Common myeloid progenitor, CD34-positive (primary cell): ENCODE measurements at regions not wholly inside any gene's neighbourhood (a gene's known extent, or its start where the extent isn't known, plus 50 kb on each side); places are given as distances from the start of the nearest gene placed in this dataset.

Experiments
- CTCF ChIA-PET: fragments of 350-600 bp; sonication (Branson Sonifier 250); formaldehyde crosslinking; loops from one replicate; lab custom pipeline; 2021; ENCODE audit warnings: antibody characterized with exemption; lab: Charles Lee
- POLR2A ChIA-PET: fragments of 350-600 bp; sonication (Branson Sonifier 250); formaldehyde crosslinking; loops from one replicate; lab custom pipeline; 2021; ENCODE audit warnings: antibody characterized with exemption; lab: Charles Lee
- DNase-seq, 3 donors: peaks; one replicate each; pipeline versions ENCODE4 v3.0.0 to v3.0.0-alpha.2; 2013
- H3K27ac ChIP-seq, 2 experiments: 1 replicate in 1 of 2; 2 replicates in 1 of 2; pipeline ENCODE4 v1.7.0; 2013; ENCODE audit warnings: inconsistent platforms in 2 of 2, low read length in 2 of 2, mild to moderate bottlenecking in 2 of 2, low read depth in 1 of 2, moderate library complexity in 1 of 2; ENCODE audit not compliant: severe bottlenecking in 2 of 2, insufficient read depth in 1 of 2, poor library complexity in 1 of 2
- H3K27me3 ChIP-seq, 5 experiments: replicated peaks in 2 of 5; 1 replicate in 3 of 5; 2 replicates in 2 of 5; pipeline versions ENCODE4 v1.6.1 to v1.7.0; 2013; ENCODE audit warnings: low read length in 4 of 5, mild to moderate bottlenecking in 2 of 5, moderate library complexity in 2 of 5, inconsistent platforms in 1 of 5; ENCODE audit not compliant: insufficient read depth in 5 of 5, control insufficient read depth in 4 of 5
- H3K36me3 ChIP-seq, 4 experiments: 1 replicate in 2 of 4; 2 replicates in 2 of 4; pipeline versions ENCODE4 v1.6.1 to v1.7.0; 2013; ENCODE audit warnings: low read length in 3 of 4, control low read depth in 1 of 4, mild to moderate bottlenecking in 1 of 4; ENCODE audit not compliant: control insufficient read depth in 4 of 4, insufficient read depth in 4 of 4
- H3K4me1 ChIP-seq, 4 experiments: 1 replicate in 3 of 4; 2 replicates in 1 of 4; pipeline versions ENCODE4 v1.6.1 to v1.7.1; 2013; ENCODE audit warnings: low read length in 3 of 4, mild to moderate bottlenecking in 3 of 4, control low read depth in 1 of 4, inconsistent platforms in 1 of 4, moderate library complexity in 1 of 4; ENCODE audit not compliant: control insufficient read depth in 4 of 4, insufficient read depth in 4 of 4; ENCODE audit errors: control extremely low read depth in 1 of 4
- H3K4me3 ChIP-seq, 7 experiments: 1 replicate in 4 of 7; 2 replicates in 3 of 7; pipeline versions ENCODE4 v1.5.1 to v1.7.0; 2013; ENCODE audit warnings: mild to moderate bottlenecking in 7 of 7, low read length in 6 of 7, moderate library complexity in 6 of 7, inconsistent platforms in 2 of 7, low read depth in 2 of 7, control low read depth in 1 of 7; ENCODE audit not compliant: insufficient read depth in 4 of 7, control insufficient read depth in 1 of 7; ENCODE audit errors: extremely low read depth in 1 of 7
- H3K9me3 ChIP-seq, 5 experiments: 1 replicate in 4 of 5; 2 replicates in 1 of 5; pipeline versions ENCODE4 v1.6.1 to v1.7.1; 2013; ENCODE audit warnings: low read length in 4 of 5, mild to moderate bottlenecking in 2 of 5, inconsistent platforms in 1 of 5, low read depth in 1 of 5, moderate library complexity in 1 of 5; ENCODE audit not compliant: control insufficient read depth in 4 of 5, insufficient read depth in 2 of 5; ENCODE audit errors: control extremely low read depth in 1 of 5
- whole genome bisulfite sequencing: methylation state at CpG from one replicate; pipeline ENCODE4 v1.1.5; 2013; ENCODE audit not compliant: insufficient coverage; 5-methylcytosine and 5-hydroxymethylcytosine counted together

- Histone ChIP-seq H3K27me3 (peaks cover 0 to 2% (median 0%) of the 10 kb centered on the region in 5 experiments), H3K4me1 (peaks cover 0 to 8% (median 0%) of the 10 kb centered on the region in 4 experiments), H3K4me3 (no peak overlapping the region), H3K9me3 (no peaks in the 10 kb centered on the region), H3K27ac (no peak overlapping the region), H3K36me3 (no peaks in the 10 kb centered on the region)
- 93% methylated on average over 5 of the region's 9 CpGs for WGBS
- ChIA-PET CTCF (interaction anchor here (0.7 to 3.2 kb wide), 3 partner anchors 9 to 1191 kb away, joined by 3 to 14 read pairs (median 8); no protein-coding TSS in a partner anchor), POLR2A (no interaction called here)
- no peak for DNase-seq
These were observed 278.2 kb downstream of the CDC5L start for GRCh38 chr6:44665683-44666082.

GRCh38 chr6:44666324-44666723, 278.8 kb downstream of the CDC5L start:
- CTCF ChIA-PET, result interaction anchor here (0.7 to 3.2 kb wide), 2 partner anchors 10 to 191 kb away, joined by 3 to 14 read pairs; no protein-coding TSS in a partner anchor
- DNase-seq, result no peak
- 100% methylated on average over 1 of the region's 3 CpGs for WGBS
- POLR2A ChIA-PET, result no interaction called here
- Histone ChIP-seq H3K4me1 (peaks cover 0 to 8% (median 0%) of the 10 kb centered on the region in 4 experiments), H3K4me3 (no peak overlapping the region), H3K36me3 (no peaks in the 10 kb centered on the region), H3K9me3 (no peaks in the 10 kb centered on the region), H3K27ac (no peak overlapping the region), H3K27me3 (peaks cover 0 to 2% (median 0%) of the 10 kb centered on the region in 5 experiments)

GRCh38 chr6:44667226-44667625, 279.7 kb downstream of the CDC5L start:
- CTCF ChIA-PET, result interaction anchor here (0.7 to 3.2 kb wide), 2 partner anchors 11 to 192 kb away, joined by 3 to 14 read pairs; no protein-coding TSS in a partner anchor
- peaks cover 0 to 7% (median 0%) of the 10 kb centered on the region in 4 experiments for H3K4me1 ChIP-seq

GRCh38 chr6:44667668-44668390, 280.3 kb downstream of the CDC5L start:
- ChIA-PET CTCF (interaction anchor here (0.6 to 3.2 kb wide), 5 partner anchors 9 to 752 kb away, joined by 3 to 14 read pairs (median 3); no protein-coding TSS in a partner anchor), POLR2A (no interaction called here)
- H3K9me3 ChIP-seq, result no peaks in the 10 kb centered on the region
- H3K27ac ChIP-seq, result no peak overlapping the region
- H3K4me3 ChIP-seq, result no peak overlapping the region
- peaks cover 0 to 2% (median 0%) of the 10 kb centered on the region in 5 experiments for H3K27me3 ChIP-seq
- 78% methylated on average over 8 of the region's 9 CpGs for WGBS
- DNase-seq, result peak in 2 of 3 donors; percentile 8 to 36
- H3K36me3 ChIP-seq, result no peaks in the 10 kb centered on the region
- peaks cover 0 to 1% (median 0%) of the 10 kb centered on the region in 4 experiments for H3K4me1 ChIP-seq

More at GRCh38 chr6:44667226-44667625, 279.7 kb downstream of the CDC5L start:
- H3K36me3 ChIP-seq, result no peaks in the 10 kb centered on the region
- DNase-seq, result no peak
- H3K4me3 ChIP-seq, result no peak overlapping the region
- no peaks in the 10 kb centered on the region for H3K9me3 ChIP-seq
- WGBS, result 100% methylated on average over 1 of the region's 3 CpGs
- peaks cover 0 to 2% (median 0%) of the 10 kb centered on the region in 5 experiments for H3K27me3 ChIP-seq
- no peak overlapping the region for H3K27ac ChIP-seq
- POLR2A ChIA-PET, result no interaction called here

- H3K4me1 ChIP-seq, result no peaks in the 10 kb centered on the region
- 83% methylated on average over 6 of the region's 8 CpGs for WGBS
- POLR2A ChIA-PET, result no interaction called here
These were observed 281.0 kb downstream of the CDC5L start for GRCh38 chr6:44668391-44668930.

GRCh38 chr6:44668976-44669934, 281.7 kb downstream of the CDC5L start:
- H3K9me3 ChIP-seq, result no peaks in the 10 kb centered on the region
- H3K4me3 ChIP-seq, result no peak overlapping the region
- peaks cover 0 to 2% (median 0%) of the 10 kb centered on the region in 5 experiments for H3K27me3 ChIP-seq
- 100% methylated on average over 7 of the region's 9 CpGs for WGBS
- ChIA-PET CTCF (interaction anchor here (1.0 to 3.2 kb wide), 3 partner anchors 13 to 147 kb away, joined by 3 to 14 read pairs (median 3); no protein-coding TSS in a partner anchor), POLR2A (no interaction called here)
- no peak for DNase-seq
- H3K36me3 ChIP-seq, result no peaks in the 10 kb centered on the region
- H3K4me1 ChIP-seq, result peaks cover 0 to 4% (median 0%) of the 10 kb centered on the region in 4 experiments
- H3K27ac ChIP-seq, result no peak overlapping the region

More at GRCh38 chr6:44668391-44668930, 281.0 kb downstream of the CDC5L start:
- DNase-seq, result no peak
- Histone ChIP-seq H3K9me3 (no peaks in the 10 kb centered on the region), H3K36me3 (no peaks in the 10 kb centered on the region), H3K4me3 (no peak overlapping the region), H3K27ac (no peak overlapping the region), H3K27me3 (peaks cover 0 to 2% (median 0%) of the 10 kb centered on the region in 5 experiments)
- CTCF ChIA-PET, result interaction anchor here (0.6 to 3.2 kb wide), 6 partner anchors 9 to 751 kb away, joined by 3 to 14 read pairs (median 3); no protein-coding TSS in a partner anchor
